GM12892 (cell line): ENCODE measurements at regions not wholly inside any gene's neighbourhood (a gene's known extent, or its start where the extent isn't known, plus 50 kb on each side); places are given as distances from the start of the nearest gene placed in this dataset.

Source experiments
- POLR2A ChIP-seq: IDR thresholded peaks from 2 replicates; pipeline ENCODE4 v1.6.1; 2011; ENCODE audit warnings: low read depth, low read length, control low read depth
- POLR2AphosphoS5 ChIP-seq: IDR thresholded peaks from 2 replicates; pipeline ENCODE4 v1.6.1; 2011; ENCODE audit warnings: low read depth, low read length, control low read depth
- TAF1 ChIP-seq: IDR thresholded peaks from 2 replicates; pipeline ENCODE4 v1.6.1; 2011; ENCODE audit warnings: low read depth, mild to moderate bottlenecking, control low read depth, low read length, borderline replicate concordance

DNA sequence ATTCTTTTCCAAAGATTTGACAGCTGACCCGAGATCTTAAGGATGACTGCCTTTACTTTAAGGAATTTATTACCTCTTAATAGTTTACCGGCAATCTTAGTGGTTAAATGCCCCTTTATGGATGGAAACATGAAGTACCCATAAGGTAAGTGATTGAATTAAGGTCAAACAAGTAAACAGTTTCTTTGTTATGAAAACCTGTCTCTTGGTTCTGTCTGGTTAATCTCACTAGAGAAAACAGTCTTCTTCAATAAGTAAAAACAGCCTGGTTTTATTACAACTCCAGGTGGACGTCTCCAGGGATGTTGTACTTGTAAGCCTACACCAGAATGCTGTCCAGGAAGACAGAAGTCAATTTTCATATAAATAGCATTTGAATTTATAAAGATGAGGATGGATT lies 161.8 kb upstream of the MTPN start:
- no peak for TF ChIP-seq POLR2AphosphoS5
- TF ChIP-seq TAF1: no peak
- no peak for TF ChIP-seq POLR2A
